AG04450 (cell line): ENCODE measurements at regions not wholly inside any gene's neighbourhood (a gene's known extent, or its start where the extent isn't known, plus 50 kb on each side); places are given as distances from the start of the nearest gene placed in this dataset.

ENCODE experiments used
- CTCF ChIA-PET: fragments of 300-600, 350-600 bp; formaldehyde crosslinking; extraction: SDS; loops from one replicate; lab custom pipeline; 2022; ENCODE audit warnings: antibody characterized with exemption, inconsistent platforms; lab: Charles Lee
- POLR2A ChIA-PET: fragments of 350-600 bp; formaldehyde crosslinking; extraction: SDS; loops from one replicate; lab custom pipeline; 2021; ENCODE audit warnings: antibody characterized with exemption, inconsistent platforms; lab: Yijun Ruan, JAX
- DNase-seq: peaks from one replicate; pipeline ENCODE4 v3.0.0-alpha.2; 2011; ENCODE audit warnings: low read depth, low spot score
- H3K27ac ChIP-seq: one replicate; pipeline ENCODE4 v1.5.1; 2012; ENCODE audit warnings: low read depth, low read length, control low read depth
- H3K27me3 ChIP-seq: one replicate; pipeline ENCODE4 v1.6.0; 2012; ENCODE audit warnings: low read length; ENCODE audit not compliant: control insufficient read depth, insufficient read depth
- H3K4me3 ChIP-seq: 2 replicates; pipeline ENCODE4 v1.5.1; 2011; ENCODE audit warnings: mild to moderate bottlenecking, low read depth, low read length, control low read depth
- H3K9me3 ChIP-seq: 2 replicates; pipeline ENCODE4 v1.5.1; 2012; ENCODE audit warnings: low read length; ENCODE audit not compliant: control insufficient read depth, insufficient read depth
- TF ChIP-seq, protein P1 (sequence below): IDR thresholded peaks from 2 replicates; pipeline ENCODE4 v1.5.1; 2011; ENCODE audit warnings: low read depth, low read length, control low read depth, inconsistent platforms

DNA sequence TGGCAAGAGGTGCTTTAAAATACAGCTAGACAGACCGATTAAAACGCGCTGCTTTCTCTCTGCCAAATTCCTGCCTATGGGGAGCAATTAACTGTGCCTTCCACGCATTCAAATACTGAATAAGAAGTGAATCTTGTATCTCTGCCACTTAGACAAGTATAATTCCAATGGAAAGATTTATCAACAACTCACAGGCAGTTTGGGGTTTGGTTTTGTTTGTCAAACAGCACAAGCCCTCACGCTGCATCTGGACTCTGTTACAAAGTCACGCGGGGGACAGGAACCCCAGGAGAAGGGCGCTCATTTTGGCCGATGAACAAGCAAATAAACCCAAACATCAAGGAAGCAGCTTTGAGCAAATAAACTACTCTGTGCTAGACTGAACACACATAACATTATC lies 61.8 kb upstream of the TMCO5A start:
- POLR2A ChIA-PET: no interaction called here
- no peak for DNase-seq
- CTCF ChIA-PET: interaction anchor here (0.7 to 3.4 kb wide), 4 partner anchors 7 to 108 kb away, joined by 3 to 11 read pairs (median 6); no protein-coding TSS in a partner anchor
- Histone ChIP-seq H3K27ac (no peak overlapping the region), H3K9me3 (no peaks in the 10 kb centered on the region), H3K4me3 (no peak overlapping the region), H3K27me3 (no peaks in the 10 kb centered on the region)
- TF ChIP-seq, protein P1, sequence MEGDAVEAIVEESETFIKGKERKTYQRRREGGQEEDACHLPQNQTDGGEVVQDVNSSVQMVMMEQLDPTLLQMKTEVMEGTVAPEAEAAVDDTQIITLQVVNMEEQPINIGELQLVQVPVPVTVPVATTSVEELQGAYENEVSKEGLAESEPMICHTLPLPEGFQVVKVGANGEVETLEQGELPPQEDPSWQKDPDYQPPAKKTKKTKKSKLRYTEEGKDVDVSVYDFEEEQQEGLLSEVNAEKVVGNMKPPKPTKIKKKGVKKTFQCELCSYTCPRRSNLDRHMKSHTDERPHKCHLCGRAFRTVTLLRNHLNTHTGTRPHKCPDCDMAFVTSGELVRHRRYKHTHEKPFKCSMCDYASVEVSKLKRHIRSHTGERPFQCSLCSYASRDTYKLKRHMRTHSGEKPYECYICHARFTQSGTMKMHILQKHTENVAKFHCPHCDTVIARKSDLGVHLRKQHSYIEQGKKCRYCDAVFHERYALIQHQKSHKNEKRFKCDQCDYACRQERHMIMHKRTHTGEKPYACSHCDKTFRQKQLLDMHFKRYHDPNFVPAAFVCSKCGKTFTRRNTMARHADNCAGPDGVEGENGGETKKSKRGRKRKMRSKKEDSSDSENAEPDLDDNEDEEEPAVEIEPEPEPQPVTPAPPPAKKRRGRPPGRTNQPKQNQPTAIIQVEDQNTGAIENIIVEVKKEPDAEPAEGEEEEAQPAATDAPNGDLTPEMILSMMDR: no peak

DNA sequence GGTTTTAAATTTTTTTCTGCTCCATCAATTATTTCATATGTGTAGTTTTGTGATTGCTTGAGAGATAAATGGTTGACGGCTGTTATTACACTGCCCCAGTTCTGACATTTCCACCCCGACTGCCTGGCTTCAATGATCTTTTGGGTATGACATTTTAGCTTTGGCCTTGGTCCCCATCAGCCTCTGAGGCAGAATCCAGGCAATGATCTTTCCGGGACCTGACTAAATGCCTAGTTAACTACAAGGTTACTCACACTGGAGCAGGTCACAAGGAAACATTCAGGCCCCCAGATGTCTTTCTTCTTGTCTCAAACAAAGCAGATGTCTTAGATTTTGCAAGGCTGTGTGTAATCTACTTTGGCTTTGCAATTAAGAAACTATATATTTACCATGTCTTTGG lies 61.1 kb upstream of the TMCO5A start:
- Histone ChIP-seq H3K9me3 (no peaks in the 10 kb centered on the region), H3K4me3 (no peak overlapping the region), H3K27ac (no peak overlapping the region), H3K27me3 (no peaks in the 10 kb centered on the region)
- DNase-seq: no peak
- POLR2A ChIA-PET: no interaction called here
- CTCF ChIA-PET: interaction anchor here (1.2 to 3.4 kb wide), 3 partner anchors 19 to 109 kb away, joined by 3 to 11 read pairs (median 8); no protein-coding TSS in a partner anchor
- TF ChIP-seq, protein P1: no peak

DNA sequence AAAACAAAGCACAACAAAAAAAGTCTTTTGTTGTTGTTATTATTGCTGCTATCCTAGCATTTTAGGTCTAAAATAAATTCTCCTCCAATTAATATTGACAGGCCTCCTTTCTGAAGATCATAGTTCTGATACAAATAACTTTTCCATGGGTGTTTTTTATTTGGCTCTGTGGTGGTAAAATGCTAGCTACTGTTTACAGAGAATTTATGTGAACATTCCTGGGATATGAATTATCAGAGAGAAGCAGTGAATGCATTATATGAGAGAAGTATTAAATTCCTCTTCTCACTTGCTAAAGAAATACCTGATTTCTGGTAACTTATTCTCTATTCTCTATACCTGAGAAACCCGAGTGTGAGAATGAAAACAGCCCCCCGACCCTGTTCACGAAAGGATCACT lies 57.5 kb upstream of the TMCO5A start:
- Histone ChIP-seq H3K27ac (no peak overlapping the region), H3K27me3 (no peaks in the 10 kb centered on the region), H3K4me3 (no peak overlapping the region), H3K9me3 (no peaks in the 10 kb centered on the region)
- CTCF ChIA-PET: no interaction called here
- DNase-seq: no peak
- TF ChIP-seq, protein P1: no peak
- POLR2A ChIA-PET: no interaction called here

DNA sequence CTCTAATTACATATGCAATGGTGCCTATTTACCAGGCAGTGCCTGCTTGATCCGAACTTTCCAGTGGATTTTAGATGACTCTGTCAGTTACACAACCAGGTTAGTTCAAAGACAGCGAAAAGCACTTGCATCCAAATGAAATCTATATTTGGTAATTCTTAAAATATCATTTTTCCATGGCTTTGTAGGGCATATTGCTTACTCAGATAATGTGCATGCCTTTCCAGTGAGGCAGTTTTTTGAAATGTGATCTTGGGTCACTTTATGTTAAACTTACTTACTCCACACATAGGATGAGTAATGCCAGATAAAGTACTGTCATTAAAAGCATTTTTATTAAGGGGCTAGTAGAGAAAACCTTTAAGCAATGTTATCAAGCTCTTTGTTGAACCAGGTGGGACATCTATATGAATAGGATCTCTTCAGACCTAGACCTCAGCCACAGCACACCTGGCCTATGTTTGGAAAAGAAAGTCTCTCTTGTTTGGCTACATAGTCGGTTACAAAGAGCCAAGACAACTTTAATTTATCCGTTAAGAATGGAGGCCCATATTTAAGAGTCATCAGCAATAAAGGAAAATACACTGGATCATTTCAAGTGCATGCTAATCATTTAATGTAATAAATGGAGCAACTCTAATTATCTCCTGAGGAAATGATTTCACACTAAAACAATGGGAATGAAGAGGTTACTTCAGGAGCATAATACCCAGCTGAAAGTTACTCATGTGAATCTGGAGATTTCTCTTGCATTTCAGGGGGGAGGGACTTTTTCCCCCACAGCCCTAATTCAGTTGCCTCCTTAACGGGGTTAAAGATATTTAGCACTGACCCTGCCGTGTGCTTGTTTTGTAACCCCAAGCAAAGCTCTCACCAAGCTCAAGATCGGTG lies 56.3 kb upstream of the TMCO5A start:
- CTCF ChIA-PET: interaction anchor here (1.5 to 7.0 kb wide), 2 partner anchors 14 to 113 kb away, joined by 10 to 95 read pairs; no protein-coding TSS in a partner anchor
- TF ChIP-seq, protein P1: no peak
- POLR2A ChIA-PET: no interaction called here
- peak; percentile 54 for DNase-seq
- no peaks in the 10 kb centered on the region for H3K9me3 ChIP-seq
- peak overlapping the region; percentile 47 for H3K27ac ChIP-seq
- no peak overlapping the region for H3K4me3 ChIP-seq
- H3K27me3 ChIP-seq: no peaks in the 10 kb centered on the region
